Dermis microvascular lymphatic vessel endothelial cell (primary cell): ENCODE measurements at regions not wholly inside any gene's neighbourhood (a gene's known extent, or its start where the extent isn't known, plus 50 kb on each side); places are given as distances from the start of the nearest gene placed in this dataset.
"Not testable (repeated sequence)": the region's sequence is repeated elsewhere in the genome, so short reads cannot be mapped to it uniquely, and the experiment has no call there.

Experiments
- DNase-seq, 2 donors: peaks; one replicate each; pipeline versions ENCODE4 v3.0.0 to v3.0.0-alpha.2; 2010; ENCODE audit warnings: low read depth in 2 of 2

- DNase-seq = not testable (repeated sequence)
Measured at GRCh38 chrX:134045372-134045771, 60.0 kb upstream of the GPC3 start.

- not testable (repeated sequence) for DNase-seq
Measured at GRCh38 chrX:134067107-134067506, 81.7 kb upstream of the GPC3 start.

GRCh38 chrX:134071899-134072298 is 86.5 kb upstream of the GPC3 start:
- DNase-seq = not testable (repeated sequence)

- no peak for DNase-seq
Measured at GRCh38 chrX:134073341-134073740, 87.9 kb upstream of the GPC3 start.

- DNase-seq = no peak
Measured at GRCh38 chrX:134074151-134074550, 88.8 kb upstream of the GPC3 start.

GRCh38 chrX:134075894-134076718 is 90.7 kb upstream of the GPC3 start:
- no peak for DNase-seq

- no peak for DNase-seq
Measured at GRCh38 chrX:134095366-134095765, 110.0 kb upstream of the GPC3 start.

GRCh38 chrX:134101636-134102035 is 116.2 kb upstream of the GPC3 start:
- DNase-seq = no peak

- no peak for DNase-seq
Measured at GRCh38 chrX:134115270-134115669, 121.7 kb upstream of the CCDC160 start.

- DNase-seq = no peak
Measured at GRCh38 chrX:134137341-134137740, 99.6 kb upstream of the CCDC160 start.

- DNase-seq = no peak
Measured at GRCh38 chrX:134139090-134139489, 97.9 kb upstream of the CCDC160 start.

- peak in 1 of 2 donors; percentile 11 for DNase-seq
Measured at GRCh38 chrX:134144231-134144630, 92.8 kb upstream of the CCDC160 start.

- DNase-seq = no peak
Measured at GRCh38 chrX:134146493-134146892, 90.5 kb upstream of the CCDC160 start.

- DNase-seq = no peak
Measured at GRCh38 chrX:134148172-134148692, 88.8 kb upstream of the CCDC160 start.

- no peak for DNase-seq
Measured at GRCh38 chrX:134158821-134159512, 78.0 kb upstream of the CCDC160 start.

- no peak for DNase-seq
Measured at GRCh38 chrX:134161162-134161561, 75.8 kb upstream of the CCDC160 start.

- no peak for DNase-seq
Measured at GRCh38 chrX:134162032-134162431, 75.0 kb upstream of the CCDC160 start.

- no peak for DNase-seq
Measured at GRCh38 chrX:134163836-134164235, 73.1 kb upstream of the CCDC160 start.

- no peak for DNase-seq
Measured at GRCh38 chrX:134167591-134168203, 69.3 kb upstream of the CCDC160 start.

- peak in 1 of 2 donors; percentile 1 for DNase-seq
Measured at GRCh38 chrX:134171661-134172587, 65.1 kb upstream of the CCDC160 start.
